Peyer's patch (tissue), 4 donors: ENCODE measurements at regions not wholly inside any gene's neighbourhood (a gene's known extent, or its start where the extent isn't known, plus 50 kb on each side); places are given as distances from the start of the nearest gene placed in this dataset.

ENCODE experiments used
- CTCF ChIP-seq, 6 experiments: fragments of 450-650 bp in 4 of 6; fragments of 200-600 bp in 2 of 6; sonication (generic) in 1 of 6; IDR thresholded peaks; one replicate each; pipeline ENCODE4 v1.5.1; 2017 to 2019; ENCODE audit warnings: antibody characterized with exemption in 6 of 6, mild to moderate bottlenecking in 3 of 6, moderate library complexity in 1 of 6
- POLR2A ChIP-seq, 2 donors: fragments of 450-650 bp; IDR thresholded peaks; one replicate each; pipeline ENCODE4 v1.5.1; 2017; ENCODE audit warnings: antibody characterized with exemption in 2 of 2, mild to moderate bottlenecking in 2 of 2, moderate library complexity in 2 of 2

- TF ChIP-seq CTCF (IDR thresholded peaks at IDR 0.05) (no peak), POLR2A (IDR thresholded peaks at IDR 0.05) (no peak)
Measured at GRCh38 chr14:26935733-26936132, 337.9 kb upstream of the NOVA1 start.
